ENCODE measurements at regions not wholly inside any gene's neighbourhood (a gene's known extent, or its start where the extent isn't known, plus 50 kb on each side); places are given as distances from the start of the nearest gene placed in this dataset.
"Not testable (repeated sequence)": the region's sequence is repeated elsewhere in the genome, so short reads cannot be mapped to it uniquely, and the experiment has no call there.

GRCh38 chr5:84450617-84451414 is 66.1 kb upstream of the EDIL3 start:
- H3K27me3 ChIP-seq: no peaks in the 10 kb centered on the region
- no peak overlapping the region for H3K4me3 ChIP-seq
- peak; percentile 49 for TF ChIP-seq CTCF (IDR thresholded peaks at IDR 0.05; ENCODE audit: low read depth, low read length)
- no peak overlapping the region for H3K27ac ChIP-seq
- H3K36me3 ChIP-seq: no peaks in the 10 kb centered on the region
- H3K4me1 ChIP-seq (ENCODE audit: low read depth): no peaks in the 10 kb centered on the region
- DNase-seq (ENCODE audit: low read depth in 1 of 2, low spot score in 1 of 2): peak in 1 of 2 donors; percentile 35
- H3K9me3 ChIP-seq (ENCODE audit: low read depth): no peaks in the 10 kb centered on the region

DNA sequence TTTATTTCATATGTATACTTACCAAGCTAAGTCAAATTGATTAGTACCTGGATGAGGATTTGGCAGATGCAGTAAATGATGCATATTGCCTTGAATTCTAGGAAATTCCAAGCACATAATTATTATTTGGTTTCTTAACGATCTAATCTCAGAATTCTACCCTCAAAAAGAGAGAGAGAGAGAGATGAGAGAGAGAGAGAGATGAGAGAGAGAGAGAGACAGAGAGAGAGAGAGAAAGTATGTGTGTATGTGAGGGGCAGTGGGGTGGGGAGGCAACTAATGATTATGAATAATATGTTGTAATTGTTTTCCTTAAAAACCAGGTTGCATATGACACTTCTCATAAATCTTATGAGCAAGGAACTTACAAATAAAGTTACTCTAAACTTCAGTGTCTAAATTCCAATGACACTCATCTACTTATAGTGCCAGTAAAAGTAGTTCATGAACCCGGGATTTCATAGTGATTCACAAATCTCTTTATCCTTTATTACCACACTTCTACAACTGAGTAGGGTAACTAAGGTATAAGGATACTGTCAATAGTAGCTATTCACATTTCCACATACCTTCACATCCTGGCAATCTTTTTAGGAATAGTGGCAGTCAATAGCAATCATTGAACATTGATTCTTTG is 60.5 kb upstream of the EDIL3 start:
- no peak for TF ChIP-seq CTCF (IDR thresholded peaks at IDR 0.05; ENCODE audit: low read depth, low read length)
- no peaks in the 10 kb centered on the region for H3K27me3 ChIP-seq
- H3K36me3 ChIP-seq: no peaks in the 10 kb centered on the region
- no peaks in the 10 kb centered on the region for H3K9me3 ChIP-seq (ENCODE audit: low read depth)
- H3K4me3 ChIP-seq: no peak overlapping the region
- DNase-seq (ENCODE audit: low read depth in 1 of 2, low spot score in 1 of 2): no peak
- no peaks in the 10 kb centered on the region for H3K4me1 ChIP-seq (ENCODE audit: low read depth)
- no peak overlapping the region for H3K27ac ChIP-seq

DNA sequence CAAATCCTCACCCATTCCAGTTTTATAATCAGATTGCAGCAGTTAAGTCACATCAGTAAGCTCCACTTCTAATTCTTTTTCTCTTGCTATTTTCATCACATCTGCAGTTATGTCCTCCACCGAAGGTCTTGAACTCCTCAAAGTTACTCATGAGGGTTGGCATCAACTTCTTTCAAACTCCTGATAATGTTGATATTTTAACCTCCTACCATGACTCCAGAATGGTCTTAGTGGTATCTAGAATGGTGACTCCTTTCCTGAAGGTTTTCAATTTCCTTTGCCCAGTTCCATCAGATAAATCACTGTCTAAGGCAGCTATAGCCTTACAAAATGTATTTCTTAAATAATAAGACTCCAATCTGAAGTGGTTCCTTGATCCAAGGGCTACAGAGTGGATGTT is 53.8 kb upstream of the EDIL3 start:
- Histone ChIP-seq H3K4me1 (ENCODE audit: low read depth) (no peaks in the 10 kb centered on the region), H3K9me3 (ENCODE audit: low read depth) (no peaks in the 10 kb centered on the region)

GRCh38 chr5:84437673-84438315 is 53.1 kb upstream of the EDIL3 start:
- no peak overlapping the region for H3K4me3 ChIP-seq
- H3K27ac ChIP-seq: no peak overlapping the region
- H3K9me3 ChIP-seq (ENCODE audit: low read depth): no peaks in the 10 kb centered on the region
- TF ChIP-seq CTCF (IDR thresholded peaks at IDR 0.05; ENCODE audit: low read depth, low read length): no peak
- H3K27me3 ChIP-seq: no peaks in the 10 kb centered on the region
- H3K4me1 ChIP-seq (ENCODE audit: low read depth): no peaks in the 10 kb centered on the region
- peak in 1 of 2 donors; percentile 75 for DNase-seq (ENCODE audit: low read depth in 1 of 2, low spot score in 1 of 2)
- no peaks in the 10 kb centered on the region for H3K36me3 ChIP-seq

More for the DNA sequence above, 53.8 kb upstream of the EDIL3 start:
- no peak for DNase-seq (ENCODE audit: low read depth in 1 of 2, low spot score in 1 of 2)
- no peak for TF ChIP-seq CTCF (IDR thresholded peaks at IDR 0.05; ENCODE audit: low read depth, low read length)
- Histone ChIP-seq H3K4me3 (no peak overlapping the region), H3K36me3 (no peaks in the 10 kb centered on the region), H3K27ac (no peak overlapping the region), H3K27me3 (no peaks in the 10 kb centered on the region)

- DNase-seq (ENCODE audit: low read depth in 1 of 2, low spot score in 1 of 2): no peak
- no peaks in the 10 kb centered on the region for H3K9me3 ChIP-seq (ENCODE audit: low read depth)
- no peaks in the 10 kb centered on the region for H3K36me3 ChIP-seq
- H3K4me3 ChIP-seq: no peak overlapping the region
- H3K27me3 ChIP-seq: no peaks in the 10 kb centered on the region
- TF ChIP-seq CTCF (IDR thresholded peaks at IDR 0.05; ENCODE audit: low read depth, low read length): no peak
- no peaks in the 10 kb centered on the region for H3K4me1 ChIP-seq (ENCODE audit: low read depth)
- H3K27ac ChIP-seq: no peak overlapping the region
Measured at GRCh38 chr5:84436866-84437265, 52.2 kb upstream of the EDIL3 start.

DNA sequence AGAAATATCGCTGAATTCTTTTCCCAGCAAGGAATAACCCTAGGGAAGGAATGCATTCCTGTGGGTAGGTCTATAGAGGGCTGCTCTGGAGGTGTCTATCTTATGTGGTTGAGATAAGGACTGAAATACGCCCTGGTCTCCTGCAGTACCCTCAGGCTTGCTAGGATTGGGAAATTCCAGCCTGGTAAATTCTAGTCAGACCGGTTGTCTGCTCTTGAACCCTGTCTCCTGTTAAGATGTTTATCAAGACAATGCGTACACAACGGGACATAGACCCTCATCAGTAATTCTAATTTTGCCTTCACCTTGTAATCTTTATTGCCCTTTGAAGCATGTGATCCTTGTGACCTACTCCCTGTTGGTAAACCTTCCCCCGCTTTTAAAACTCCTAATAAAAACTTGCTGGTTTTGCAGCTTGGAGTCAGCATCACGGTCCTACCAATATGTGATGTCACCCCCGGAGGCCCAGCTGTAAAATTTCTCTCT is 51.2 kb upstream of the EDIL3 start:
- H3K36me3 ChIP-seq; H3K4me1 ChIP-seq (ENCODE audit: low read depth); H3K4me3 ChIP-seq; H3K27me3 ChIP-seq; H3K27ac ChIP-seq; H3K9me3 ChIP-seq (ENCODE audit: low read depth): not testable (repeated sequence)
- peak in 1 of 2 donors; percentile 85 for DNase-seq (ENCODE audit: low read depth in 1 of 2, low spot score in 1 of 2)

Measured in cardiac muscle cell (in vitro differentiated cells and primary cell).